ENCODE measurements at regions not wholly inside any gene's neighbourhood (a gene's known extent, or its start where the extent isn't known, plus 50 kb on each side); places are given as distances from the start of the nearest gene placed in this dataset.

GRCh38 chr4:137955595-137955994 lies 286.6 kb downstream of the SLC7A11 start:
- TF ChIP-seq POLR2AphosphoS5 (IDR thresholded peaks at IDR 0.05) = no peak
- no peak for TF ChIP-seq POLR2A (IDR thresholded peaks at IDR 0.05)
- TF ChIP-seq CTCF (IDR thresholded peaks at IDR 0.05) = no peak

Measured in stomach (tissue), 4 donors.